ENCODE measurements at regions not wholly inside any gene's neighbourhood (a gene's known extent, or its start where the extent isn't known, plus 50 kb on each side); places are given as distances from the start of the nearest gene placed in this dataset.

DNA sequence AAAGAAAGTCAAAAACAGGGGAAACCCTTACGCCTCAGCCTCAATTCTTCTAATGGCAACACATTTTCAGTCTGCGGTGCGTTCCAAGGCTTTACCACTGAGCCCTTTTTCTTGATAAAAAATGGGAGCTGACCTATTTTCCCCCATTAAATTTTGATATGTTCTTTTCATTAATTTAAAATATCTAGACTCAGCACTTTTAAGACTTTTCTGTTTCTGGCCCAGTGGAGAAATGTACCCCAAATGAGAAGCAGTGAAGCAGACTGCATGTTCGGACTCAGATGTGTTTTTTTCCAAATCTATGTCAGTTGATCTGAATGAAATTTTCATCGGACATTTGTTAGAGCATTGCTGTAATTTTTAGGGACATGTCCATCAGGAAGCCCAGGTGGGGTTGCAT is 126.2 kb downstream of the SEC23IP start:
- POLR2A ChIA-PET (ENCODE audit: low non-redundant PET), result no interaction called here
- TF ChIP-seq EZH2 (IDR thresholded peaks at IDR 0.05; ENCODE audit: borderline replicate concordance, low read depth, low read length, poor library complexity, severe bottlenecking), result no peak
- TF ChIP-seq, protein P1, sequence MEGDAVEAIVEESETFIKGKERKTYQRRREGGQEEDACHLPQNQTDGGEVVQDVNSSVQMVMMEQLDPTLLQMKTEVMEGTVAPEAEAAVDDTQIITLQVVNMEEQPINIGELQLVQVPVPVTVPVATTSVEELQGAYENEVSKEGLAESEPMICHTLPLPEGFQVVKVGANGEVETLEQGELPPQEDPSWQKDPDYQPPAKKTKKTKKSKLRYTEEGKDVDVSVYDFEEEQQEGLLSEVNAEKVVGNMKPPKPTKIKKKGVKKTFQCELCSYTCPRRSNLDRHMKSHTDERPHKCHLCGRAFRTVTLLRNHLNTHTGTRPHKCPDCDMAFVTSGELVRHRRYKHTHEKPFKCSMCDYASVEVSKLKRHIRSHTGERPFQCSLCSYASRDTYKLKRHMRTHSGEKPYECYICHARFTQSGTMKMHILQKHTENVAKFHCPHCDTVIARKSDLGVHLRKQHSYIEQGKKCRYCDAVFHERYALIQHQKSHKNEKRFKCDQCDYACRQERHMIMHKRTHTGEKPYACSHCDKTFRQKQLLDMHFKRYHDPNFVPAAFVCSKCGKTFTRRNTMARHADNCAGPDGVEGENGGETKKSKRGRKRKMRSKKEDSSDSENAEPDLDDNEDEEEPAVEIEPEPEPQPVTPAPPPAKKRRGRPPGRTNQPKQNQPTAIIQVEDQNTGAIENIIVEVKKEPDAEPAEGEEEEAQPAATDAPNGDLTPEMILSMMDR (conservative IDR thresholded peaks at IDR 0.05; ENCODE audit: low read depth, low read length), result no peak
- CTCF ChIA-PET, result no interaction called here

DNA sequence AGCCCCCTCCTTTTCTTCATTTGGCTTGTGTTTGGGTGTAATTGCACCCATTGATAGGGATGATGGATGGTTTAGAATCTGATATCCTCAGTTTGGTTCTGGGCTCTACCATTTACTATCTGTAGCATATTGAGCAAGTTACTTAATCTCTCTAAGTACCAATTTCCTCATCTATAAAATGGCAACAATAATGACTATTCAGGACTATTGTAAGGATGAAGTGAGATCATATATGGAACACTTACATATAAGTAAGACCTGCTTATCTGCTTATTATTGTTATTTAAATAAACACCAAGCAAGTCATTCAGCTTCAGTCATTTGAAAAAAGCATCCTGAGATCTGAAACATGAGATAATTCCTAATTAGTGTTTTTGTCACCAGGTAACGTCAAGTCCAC is 127.0 kb downstream of the SEC23IP start:
- ChIA-PET CTCF (no interaction called here), POLR2A (ENCODE audit: low non-redundant PET) (no interaction called here)
- TF ChIP-seq EZH2 (IDR thresholded peaks at IDR 0.05; ENCODE audit: borderline replicate concordance, low read depth, low read length, poor library complexity, severe bottlenecking), result no peak
- TF ChIP-seq, protein P1 (conservative IDR thresholded peaks at IDR 0.05; ENCODE audit: low read depth, low read length), result no peak
- Histone ChIP-seq H3K27ac (ENCODE audit: low read depth, low read length, poor library complexity, severe bottlenecking) (no peak overlapping the region), H3K9me3 (ENCODE audit: low read depth, low read length, poor library complexity, severe bottlenecking) (no peaks in the 10 kb centered on the region), H3K4me3 (ENCODE audit: low read depth, low read length, poor library complexity, severe bottlenecking) (no peak overlapping the region), H3K36me3 (ENCODE audit: insufficient read depth, low read length, poor library complexity, severe bottlenecking) (no peaks in the 10 kb centered on the region), H3K27me3 (replicated peaks; ENCODE audit: insufficient read depth, low read depth, low read length, poor library complexity) (peaks cover 47% of the 10 kb centered on the region), H3K4me1 (ENCODE audit: insufficient read depth, low read length, poor library complexity, severe bottlenecking) (no peaks in the 10 kb centered on the region)
- intact Hi-C loops (cut with micrococcal nuclease; ENCODE audit: unreplicated experiment), result no loop called here
- no TSS peak for BruUV-seq (replicated peaks)
- no peak for DNase-seq (ENCODE audit: low spot score)

More for the DNA sequence above, 126.2 kb downstream of the SEC23IP start:
- H3K36me3 ChIP-seq (ENCODE audit: insufficient read depth, low read length, poor library complexity, severe bottlenecking), result no peaks in the 10 kb centered on the region
- H3K9me3 ChIP-seq (ENCODE audit: low read depth, low read length, poor library complexity, severe bottlenecking), result no peaks in the 10 kb centered on the region
- no peaks in the 10 kb centered on the region for H3K4me1 ChIP-seq (ENCODE audit: insufficient read depth, low read length, poor library complexity, severe bottlenecking)
- no peak overlapping the region for H3K4me3 ChIP-seq (ENCODE audit: low read depth, low read length, poor library complexity, severe bottlenecking)
- intact Hi-C loops (cut with micrococcal nuclease; ENCODE audit: unreplicated experiment), result no loop called here
- no peak overlapping the region for H3K27ac ChIP-seq (ENCODE audit: low read depth, low read length, poor library complexity, severe bottlenecking)
- BruUV-seq (replicated peaks), result no TSS peak
- DNase-seq (ENCODE audit: low spot score), result no peak
- peaks cover 53% of the 10 kb centered on the region for H3K27me3 ChIP-seq (replicated peaks; ENCODE audit: insufficient read depth, low read depth, low read length, poor library complexity)

GRCh38 chr10:120022357-120022756 is 129.8 kb downstream of the SEC23IP start:
- intact Hi-C loops (cut with micrococcal nuclease; ENCODE audit: unreplicated experiment), result no loop called here
- CTCF ChIA-PET, result no interaction called here
- no peak overlapping the region for H3K4me3 ChIP-seq (ENCODE audit: low read depth, low read length, poor library complexity, severe bottlenecking)
- no peak for DNase-seq (ENCODE audit: low spot score)
- no peaks in the 10 kb centered on the region for H3K9me3 ChIP-seq (ENCODE audit: low read depth, low read length, poor library complexity, severe bottlenecking)
- no peak for TF ChIP-seq EZH2 (IDR thresholded peaks at IDR 0.05; ENCODE audit: borderline replicate concordance, low read depth, low read length, poor library complexity, severe bottlenecking)
- TF ChIP-seq, protein P1 (conservative IDR thresholded peaks at IDR 0.05; ENCODE audit: low read depth, low read length), result no peak
- no TSS peak for BruUV-seq (replicated peaks)
- H3K27ac ChIP-seq (ENCODE audit: low read depth, low read length, poor library complexity, severe bottlenecking), result no peak overlapping the region
- no peaks in the 10 kb centered on the region for H3K36me3 ChIP-seq (ENCODE audit: insufficient read depth, low read length, poor library complexity, severe bottlenecking)
- no peaks in the 10 kb centered on the region for H3K4me1 ChIP-seq (ENCODE audit: insufficient read depth, low read length, poor library complexity, severe bottlenecking)
- peaks cover 29% of the 10 kb centered on the region for H3K27me3 ChIP-seq (replicated peaks; ENCODE audit: insufficient read depth, low read depth, low read length, poor library complexity)
- POLR2A ChIA-PET (ENCODE audit: low non-redundant PET), result no interaction called here
